NCI-H146 treated with DMSO at 0.1 percent for 48 hours (cell line): ENCODE measurements at regions not wholly inside any gene's neighbourhood (a gene's known extent, or its start where the extent isn't known, plus 50 kb on each side); places are given as distances from the start of the nearest gene placed in this dataset.

ENCODE experiments used
- DNase-seq: peaks from one replicate; lab custom pipeline; 2025; ENCODE audit not compliant: unreplicated experiment; lab: John Stamatoyannopoulos, UW

DNA sequence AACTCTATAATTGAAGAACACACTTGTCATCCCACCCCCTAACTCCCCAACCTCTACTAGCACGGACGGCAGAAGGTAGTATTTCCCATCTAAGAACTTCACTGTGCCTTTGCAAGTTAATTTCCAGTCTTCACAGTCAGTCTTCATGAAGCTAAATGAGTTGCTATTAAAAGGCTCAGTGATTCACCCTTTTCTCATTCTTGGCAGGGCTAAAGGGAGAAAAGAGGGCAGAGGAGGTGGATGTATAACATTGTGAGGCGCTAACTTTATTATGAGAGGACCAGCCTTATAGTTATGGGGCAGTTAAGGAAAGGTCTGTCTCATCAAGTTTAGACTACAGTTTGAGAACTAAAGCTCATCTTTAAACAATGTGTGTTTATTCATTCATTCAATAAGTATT lies 161.0 kb upstream of the S100G start:
- no peak for DNase-seq

DNA sequence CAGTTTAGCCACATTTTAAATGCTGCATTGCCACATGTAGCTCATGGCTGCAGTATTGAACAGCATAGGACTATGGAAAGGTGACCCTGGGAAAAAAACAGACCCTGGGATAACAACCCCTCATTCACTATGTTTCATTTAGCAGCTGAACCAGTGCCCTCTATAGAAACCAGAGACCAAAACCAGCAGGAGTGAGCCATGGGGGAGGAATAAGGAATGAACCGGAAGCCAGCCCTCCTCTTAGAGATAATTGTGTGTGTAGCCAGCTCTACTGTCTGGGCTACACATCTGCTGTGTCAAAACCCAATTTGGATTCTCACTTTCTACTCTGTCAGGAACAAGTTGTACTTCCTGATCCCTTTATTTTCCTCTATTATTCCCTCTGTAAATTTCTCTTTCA lies 158.5 kb upstream of the S100G start:
- DNase-seq: no peak

DNA sequence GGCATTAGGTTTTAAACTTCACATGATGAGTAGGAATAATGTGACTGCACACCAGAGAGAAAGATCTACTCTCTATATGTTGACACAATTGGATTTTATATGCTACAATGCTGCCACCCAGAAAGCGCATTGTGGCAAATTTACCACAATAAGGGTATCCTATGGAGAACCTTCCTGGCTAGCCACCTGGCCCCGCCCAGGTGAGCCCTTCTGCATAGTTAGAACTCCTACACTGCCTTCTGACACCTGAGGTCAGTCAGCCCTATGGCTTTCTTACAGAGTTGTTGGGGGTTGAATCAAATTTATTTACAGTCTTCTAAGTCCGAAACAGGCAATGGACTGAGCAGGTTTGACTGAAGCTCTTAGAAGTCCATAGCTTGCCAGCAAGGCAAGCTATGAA lies 153.8 kb upstream of the S100G start:
- no peak for DNase-seq

DNA sequence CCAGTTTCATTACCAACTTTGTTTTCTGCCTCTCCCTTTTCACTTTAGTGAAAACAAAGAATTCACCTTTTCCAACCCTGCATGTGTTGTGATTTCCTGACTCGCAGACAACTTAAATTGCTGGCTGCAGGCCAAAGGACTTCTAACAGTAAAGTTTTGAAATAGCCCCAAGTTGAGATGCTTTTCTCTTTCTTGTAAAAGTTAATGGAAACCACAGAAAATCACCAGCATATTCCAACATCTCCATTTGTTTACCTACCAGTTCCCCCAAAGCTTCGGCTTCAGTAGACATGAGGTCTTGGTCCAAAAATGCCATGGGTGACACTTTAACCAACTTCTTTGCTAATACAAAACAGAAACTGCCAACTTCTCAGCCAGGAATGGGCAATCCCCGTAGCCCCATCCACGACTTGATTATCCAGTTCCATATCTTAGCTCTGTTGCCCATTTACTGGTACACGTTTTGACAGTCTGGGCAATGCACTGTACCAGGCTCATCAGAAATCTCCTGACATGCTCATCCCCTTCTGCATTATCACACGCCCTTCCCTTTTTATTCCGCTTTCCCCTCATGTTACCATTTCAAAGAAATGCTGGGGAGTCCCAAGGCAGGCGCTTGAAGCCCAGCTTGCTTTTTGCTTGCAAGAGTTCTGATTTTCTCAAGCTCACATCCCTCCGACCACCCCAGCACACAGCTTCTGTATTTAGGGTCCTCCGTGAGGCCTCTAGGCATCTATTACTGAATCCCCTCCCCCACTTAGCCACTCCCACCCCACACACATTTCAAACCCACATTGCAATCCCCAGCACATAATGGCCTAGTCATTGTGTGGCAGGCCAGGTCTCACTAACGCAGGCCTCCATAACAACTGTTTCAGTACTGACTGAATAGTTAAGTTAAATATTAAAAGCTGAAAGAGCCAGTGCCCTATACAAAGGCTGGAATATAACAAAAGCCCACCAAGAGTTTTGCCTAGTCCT lies 137.9 kb upstream of the S100G start:
- no peak for DNase-seq

DNA sequence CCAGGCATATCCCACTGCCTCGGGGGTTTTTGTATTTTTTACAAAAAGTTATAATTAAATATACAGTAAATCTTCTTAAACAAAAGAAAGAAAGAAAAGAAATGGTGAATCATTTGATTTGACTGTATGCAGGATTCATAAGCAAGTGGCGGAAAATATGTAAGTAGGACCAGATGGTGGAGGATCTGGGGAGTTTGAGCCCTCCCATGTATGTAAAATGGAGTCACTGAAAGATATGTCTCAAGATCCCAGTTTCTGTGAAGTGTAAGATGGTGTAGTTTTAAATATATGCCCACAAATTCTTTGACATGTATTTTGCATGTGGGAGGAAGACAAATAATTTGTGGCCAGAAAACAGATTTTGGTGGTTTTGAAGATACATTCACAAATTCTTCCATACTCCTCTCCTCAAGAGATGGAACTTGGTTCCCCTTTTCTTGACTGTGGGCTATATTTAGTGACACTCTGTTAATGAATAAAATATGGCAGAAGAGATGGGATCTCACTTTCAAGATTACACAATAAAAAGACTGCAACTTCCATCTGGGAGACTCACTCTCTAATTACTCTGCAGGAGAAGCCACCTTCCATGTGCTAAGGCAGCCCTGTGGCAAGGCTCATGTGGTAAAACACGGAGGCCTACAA lies 133.6 kb upstream of the S100G start:
- DNase-seq: no peak

DNA sequence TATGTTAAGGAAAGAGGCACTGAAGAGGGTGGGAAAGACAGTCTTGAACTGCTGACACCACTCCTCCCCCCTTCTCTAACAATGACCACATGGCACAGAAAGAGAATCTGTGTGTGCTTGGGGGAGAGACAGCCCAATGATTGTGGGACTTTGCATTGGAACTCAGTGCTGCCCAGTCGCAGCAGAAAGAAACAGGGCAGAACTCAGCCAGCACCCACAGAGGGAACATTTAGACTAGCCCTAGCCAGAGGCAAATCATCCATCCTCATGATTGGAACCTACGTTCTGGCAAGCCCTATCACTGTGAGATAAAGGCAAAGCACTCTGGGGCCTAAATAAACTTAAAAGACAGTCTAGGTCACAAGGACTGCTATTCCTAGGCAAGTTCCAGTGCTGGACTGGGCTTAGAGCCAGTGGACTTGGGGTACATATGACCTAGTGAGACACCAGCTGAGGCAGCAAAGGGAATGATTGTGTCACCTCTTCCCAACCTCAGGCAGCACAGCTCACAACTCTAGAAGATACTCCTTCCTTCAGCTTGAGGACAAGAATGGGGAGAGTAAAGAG lies 132.8 kb upstream of the S100G start:
- DNase-seq: no peak

DNA sequence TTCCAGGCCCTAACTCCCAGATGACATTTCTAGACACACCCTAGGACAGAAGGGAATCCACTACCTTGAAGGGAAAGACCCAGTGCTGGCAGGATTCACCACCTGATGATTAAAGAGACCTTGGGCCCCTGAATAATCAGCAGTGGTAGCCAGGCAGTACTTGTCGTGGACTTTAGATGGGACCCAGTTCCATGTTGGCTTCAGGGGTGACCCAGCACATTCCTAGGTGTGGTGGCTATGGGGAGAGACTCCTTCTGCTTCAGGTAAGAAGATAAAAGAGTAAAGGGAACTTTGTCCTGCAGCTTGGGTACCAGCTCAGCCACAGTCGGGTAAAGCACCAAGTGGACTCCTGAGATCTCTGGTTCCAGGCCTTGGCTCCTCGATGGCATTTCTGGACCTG lies 131.8 kb upstream of the S100G start:
- DNase-seq: no peak

DNA sequence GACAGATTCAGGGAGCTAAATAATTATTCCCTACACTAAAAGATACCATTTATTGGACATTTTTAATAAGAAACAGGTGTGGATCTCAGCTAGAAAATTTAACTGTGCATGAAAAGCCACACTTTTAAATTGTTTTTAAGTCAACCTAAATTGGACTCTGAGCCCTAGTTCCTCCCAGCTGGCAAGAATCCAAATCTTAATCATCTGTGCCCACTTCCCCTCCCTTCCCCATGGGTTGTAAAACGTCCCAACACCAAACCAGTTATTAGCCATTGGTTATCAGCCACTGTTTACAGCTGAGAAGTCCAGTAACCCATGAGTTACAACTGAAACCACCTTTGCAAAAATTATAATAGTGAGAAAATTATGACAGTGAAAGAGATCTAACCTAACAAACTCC lies 125.6 kb upstream of the S100G start:
- DNase-seq: no peak

DNA sequence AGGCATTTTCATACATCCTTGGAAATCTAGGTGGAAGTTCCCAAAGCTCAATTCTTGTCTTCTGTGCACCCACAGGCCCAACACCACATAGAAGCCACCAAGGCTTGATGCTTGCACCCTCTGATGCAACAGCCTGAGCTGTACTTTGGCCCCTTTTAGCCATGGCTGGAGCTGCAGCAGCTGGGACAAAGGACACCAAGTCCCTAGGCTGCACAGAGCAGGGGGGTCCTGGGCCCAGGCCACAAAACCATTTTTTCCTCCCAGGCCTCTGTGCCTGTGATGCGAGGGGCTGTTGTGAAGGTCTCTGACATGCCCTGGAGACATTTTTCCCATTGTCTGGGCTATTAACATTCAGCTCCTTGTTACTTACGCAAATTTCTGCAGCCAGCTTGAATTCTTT lies 124.0 kb upstream of the S100G start:
- no peak for DNase-seq

DNA sequence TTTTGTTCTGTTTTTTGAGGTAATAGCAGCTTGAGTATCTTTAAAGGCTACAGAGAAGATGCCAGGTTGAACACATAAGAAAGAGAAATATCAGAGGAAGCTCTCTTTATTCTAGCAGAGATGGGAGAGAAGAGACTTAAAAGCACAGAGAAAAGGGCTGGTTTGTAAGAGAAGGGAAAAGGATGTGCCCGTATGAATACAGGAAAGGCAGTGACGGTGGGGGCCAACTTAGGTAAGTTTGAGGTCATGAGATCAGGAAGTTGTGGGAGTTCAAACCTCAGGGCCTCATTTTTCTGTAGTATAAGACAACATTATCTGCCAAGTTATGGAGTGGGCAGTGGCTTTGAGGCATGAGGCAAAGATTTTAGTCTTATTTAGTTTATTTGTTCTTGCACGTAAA lies 121.3 kb upstream of the S100G start:
- no peak for DNase-seq
